WTC11 (cell line): ENCODE measurements at regions not wholly inside any gene's neighbourhood (a gene's known extent, or its start where the extent isn't known, plus 50 kb on each side); places are given as distances from the start of the nearest gene placed in this dataset.

Experiments used
- FOXJ3 ChIP-seq: sonication (generic); formaldehyde crosslinking; IDR thresholded peaks from 2 replicates; pipeline ENCODE4 v1.9.0; 2021; ENCODE audit warnings: missing genetic modification reagents, mild to moderate bottlenecking, borderline replicate concordance
- FOXP1 ChIP-seq: sonication (generic); formaldehyde crosslinking; IDR thresholded peaks from 2 replicates; pipeline ENCODE4 v1.8.0; 2022; ENCODE audit warnings: missing genetic modification reagents, mild to moderate bottlenecking, moderate library complexity, borderline replicate concordance
- GABPB1 ChIP-seq: sonication (generic); formaldehyde crosslinking; IDR thresholded peaks from 2 replicates; pipeline ENCODE4 v1.8.1; 2023; ENCODE audit warnings: mild to moderate bottlenecking, missing genetic modification reagents
- NR2C2 ChIP-seq: sonication (generic); formaldehyde crosslinking; IDR thresholded peaks from 2 replicates; pipeline ENCODE4 v1.8.0; 2022; ENCODE audit warnings: mild to moderate bottlenecking, missing genetic modification reagents
- SMAD4 ChIP-seq: sonication (generic); formaldehyde crosslinking; IDR thresholded peaks from 2 replicates; pipeline ENCODE4 v1.8.0; 2022; ENCODE audit warnings: mild to moderate bottlenecking, missing genetic modification reagents
- TEAD4 ChIP-seq: sonication (generic); formaldehyde crosslinking; IDR thresholded peaks from 2 replicates; pipeline ENCODE4 v1.8.0; 2022; ENCODE audit warnings: mild to moderate bottlenecking, missing genetic modification reagents
- ZNF219 ChIP-seq: sonication (generic); formaldehyde crosslinking; IDR thresholded peaks from 2 replicates; pipeline ENCODE4 v1.8.0; 2023; ENCODE audit warnings: missing genetic modification reagents, mild to moderate bottlenecking, borderline replicate concordance
- TF ChIP-seq, protein P1 (sequence below): sonication (generic); formaldehyde crosslinking; IDR thresholded peaks from 2 replicates; pipeline ENCODE4 v1.8.0; 2022; ENCODE audit warnings: mild to moderate bottlenecking, missing genetic modification reagents
- TF ChIP-seq, protein P2 (sequence below): fragments of 200-600 bp; IDR thresholded peaks from 2 replicates; pipeline ENCODE4 v1.8.0; 2022; ENCODE audit warnings: antibody characterized with exemption
- TF ChIP-seq, protein P3 (sequence below): sonication (generic); formaldehyde crosslinking; IDR thresholded peaks from 2 replicates; pipeline ENCODE4 v1.8.0; 2023; ENCODE audit warnings: missing genetic modification reagents
- TF ChIP-seq, protein P4 (sequence below): sonication (generic); formaldehyde crosslinking; IDR thresholded peaks from 2 replicates; pipeline ENCODE4 v1.8.1; 2023; ENCODE audit warnings: mild to moderate bottlenecking, moderate library complexity, missing genetic modification reagents

DNA sequence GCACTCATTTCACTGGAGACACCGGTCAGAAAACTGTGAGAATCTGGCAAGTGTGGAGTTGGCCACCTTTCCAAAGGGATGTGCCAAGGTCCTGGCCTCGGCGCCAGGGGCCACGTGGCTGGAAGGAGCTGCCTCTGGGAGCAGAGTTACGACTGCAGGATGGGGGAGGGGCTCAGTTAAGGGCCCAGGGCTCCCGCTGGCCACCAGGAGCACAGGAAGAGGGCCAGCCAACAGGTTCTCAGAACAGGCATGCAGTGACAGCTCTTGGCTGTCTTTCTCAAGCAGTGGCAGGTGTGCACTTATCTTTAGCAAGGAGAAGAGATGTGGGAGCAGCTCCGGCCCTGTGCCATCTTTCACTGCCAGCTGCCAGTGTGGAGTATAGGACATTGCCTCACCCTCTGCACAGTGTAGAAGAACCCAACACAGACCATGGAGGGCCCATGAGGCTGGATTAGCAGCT is 115.9 kb upstream of the RBPJ start:
- TF ChIP-seq, protein P1, sequence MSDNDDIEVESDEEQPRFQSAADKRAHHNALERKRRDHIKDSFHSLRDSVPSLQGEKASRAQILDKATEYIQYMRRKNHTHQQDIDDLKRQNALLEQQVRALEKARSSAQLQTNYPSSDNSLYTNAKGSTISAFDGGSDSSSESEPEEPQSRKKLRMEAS (CRISPR knock-in tag): peak; percentile 77
- TF ChIP-seq, protein P2, sequence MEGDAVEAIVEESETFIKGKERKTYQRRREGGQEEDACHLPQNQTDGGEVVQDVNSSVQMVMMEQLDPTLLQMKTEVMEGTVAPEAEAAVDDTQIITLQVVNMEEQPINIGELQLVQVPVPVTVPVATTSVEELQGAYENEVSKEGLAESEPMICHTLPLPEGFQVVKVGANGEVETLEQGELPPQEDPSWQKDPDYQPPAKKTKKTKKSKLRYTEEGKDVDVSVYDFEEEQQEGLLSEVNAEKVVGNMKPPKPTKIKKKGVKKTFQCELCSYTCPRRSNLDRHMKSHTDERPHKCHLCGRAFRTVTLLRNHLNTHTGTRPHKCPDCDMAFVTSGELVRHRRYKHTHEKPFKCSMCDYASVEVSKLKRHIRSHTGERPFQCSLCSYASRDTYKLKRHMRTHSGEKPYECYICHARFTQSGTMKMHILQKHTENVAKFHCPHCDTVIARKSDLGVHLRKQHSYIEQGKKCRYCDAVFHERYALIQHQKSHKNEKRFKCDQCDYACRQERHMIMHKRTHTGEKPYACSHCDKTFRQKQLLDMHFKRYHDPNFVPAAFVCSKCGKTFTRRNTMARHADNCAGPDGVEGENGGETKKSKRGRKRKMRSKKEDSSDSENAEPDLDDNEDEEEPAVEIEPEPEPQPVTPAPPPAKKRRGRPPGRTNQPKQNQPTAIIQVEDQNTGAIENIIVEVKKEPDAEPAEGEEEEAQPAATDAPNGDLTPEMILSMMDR: no peak
- TF ChIP-seq, protein P3, sequence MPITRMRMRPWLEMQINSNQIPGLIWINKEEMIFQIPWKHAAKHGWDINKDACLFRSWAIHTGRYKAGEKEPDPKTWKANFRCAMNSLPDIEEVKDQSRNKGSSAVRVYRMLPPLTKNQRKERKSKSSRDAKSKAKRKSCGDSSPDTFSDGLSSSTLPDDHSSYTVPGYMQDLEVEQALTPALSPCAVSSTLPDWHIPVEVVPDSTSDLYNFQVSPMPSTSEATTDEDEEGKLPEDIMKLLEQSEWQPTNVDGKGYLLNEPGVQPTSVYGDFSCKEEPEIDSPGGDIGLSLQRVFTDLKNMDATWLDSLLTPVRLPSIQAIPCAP: no peak
- TF ChIP-seq, protein P4, sequence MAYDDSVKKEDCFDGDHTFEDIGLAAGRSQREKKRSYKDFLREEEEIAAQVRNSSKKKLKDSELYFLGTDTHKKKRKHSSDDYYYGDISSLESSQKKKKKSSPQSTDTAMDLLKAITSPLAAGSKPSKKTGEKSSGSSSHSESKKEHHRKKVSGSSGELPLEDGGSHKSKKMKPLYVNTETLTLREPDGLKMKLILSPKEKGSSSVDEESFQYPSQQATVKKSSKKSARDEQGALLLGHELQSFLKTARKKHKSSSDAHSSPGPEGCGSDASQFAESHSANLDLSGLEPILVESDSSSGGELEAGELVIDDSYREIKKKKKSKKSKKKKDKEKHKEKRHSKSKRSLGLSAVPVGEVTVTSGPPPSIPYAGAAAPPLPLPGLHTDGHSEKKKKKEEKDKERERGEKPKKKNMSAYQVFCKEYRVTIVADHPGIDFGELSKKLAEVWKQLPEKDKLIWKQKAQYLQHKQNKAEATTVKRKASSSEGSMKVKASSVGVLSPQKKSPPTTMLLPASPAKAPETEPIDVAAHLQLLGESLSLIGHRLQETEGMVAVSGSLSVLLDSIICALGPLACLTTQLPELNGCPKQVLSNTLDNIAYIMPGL (CRISPR knock-in tag): no peak
- no peak for TF ChIP-seq GABPB1
- TF ChIP-seq FOXJ3: no peak
- 0 out of 2 replicates have a peak, but pooled peaks have one; percentile 33 for TF ChIP-seq FOXP1 (CRISPR knock-in tag)
- no peak for TF ChIP-seq ZNF219 (CRISPR knock-in tag)
- TF ChIP-seq SMAD4 (CRISPR knock-in tag): no peak
- no peak for TF ChIP-seq TEAD4
- no peak for TF ChIP-seq NR2C2 (CRISPR knock-in tag)
